NCI-H1092 treated with DMSO at 0.1 percent for 48 hours (cell line): ENCODE measurements at regions not wholly inside any gene's neighbourhood (a gene's known extent, or its start where the extent isn't known, plus 50 kb on each side); places are given as distances from the start of the nearest gene placed in this dataset.

ENCODE experiments used
- DNase-seq: peaks from one replicate; lab custom pipeline; 2025; lab: John Stamatoyannopoulos, UW

- no peak for DNase-seq
Measured at GRCh38 chr5:42349163-42349562, 74.1 kb upstream of the GHR start.

DNA sequence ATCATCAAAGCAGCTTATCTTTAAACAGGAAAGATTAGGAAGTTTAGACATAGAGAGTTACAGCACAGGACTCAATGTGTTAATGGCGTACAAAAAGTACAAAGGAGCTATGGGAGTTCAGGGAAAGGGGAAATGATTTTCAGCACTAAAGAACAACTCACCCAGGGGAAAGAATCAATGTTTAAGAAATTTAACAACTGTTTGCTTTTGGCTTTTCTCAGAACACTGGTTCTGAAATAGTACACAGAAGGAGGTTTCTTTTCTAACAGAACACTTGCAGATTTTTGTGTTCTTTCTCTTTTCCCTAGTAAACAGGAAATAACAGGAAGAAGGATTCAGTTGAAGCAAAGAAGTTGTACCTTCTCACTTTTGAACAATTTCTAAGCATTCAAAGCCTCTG, 71.3 kb upstream of the GHR start:
- no peak for DNase-seq

- no peak for DNase-seq
Measured at GRCh38 chr5:42360056-42360455, 63.2 kb upstream of the GHR start.

- DNase-seq, result no peak
Measured at GRCh38 chr5:42360616-42361314, 62.5 kb upstream of the GHR start.

- no peak for DNase-seq
Measured at GRCh38 chr5:42361315-42361688, 61.9 kb upstream of the GHR start.

GRCh38 chr5:42366051-42366450, 57.2 kb upstream of the GHR start:
- DNase-seq, result no peak
